ENCODE measurements at regions not wholly inside any gene's neighbourhood (a gene's known extent, or its start where the extent isn't known, plus 50 kb on each side); places are given as distances from the start of the nearest gene placed in this dataset.

DNA sequence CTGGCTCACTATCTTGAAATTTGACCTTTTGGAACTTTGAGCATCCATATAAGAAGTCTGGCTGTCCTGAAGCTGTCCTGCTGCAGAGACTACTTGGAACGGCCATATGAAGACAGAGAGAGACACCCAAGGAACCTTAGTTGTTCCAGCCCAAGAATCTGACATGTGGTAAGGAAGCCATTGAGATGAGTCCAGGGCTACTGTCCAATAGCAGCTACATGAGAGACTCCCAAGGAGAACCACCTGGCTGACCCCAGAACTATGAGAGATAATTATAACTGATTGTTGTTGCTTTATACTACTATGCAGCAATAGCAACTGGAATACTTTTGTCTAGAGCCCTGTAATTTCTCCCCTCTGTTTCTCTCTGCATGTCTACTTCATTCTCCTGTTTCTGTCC is 234.3 kb upstream of the TANK start:
- TF ChIP-seq CEBPB (IDR thresholded peaks at IDR 0.05) (no peak), RAD21 (IDR thresholded peaks at IDR 0.05; ENCODE audit: low read depth) (no peak), EP300 (IDR thresholded peaks at IDR 0.05; ENCODE audit: borderline replicate concordance) (no peak), NFIC (IDR thresholded peaks at IDR 0.05) (no peak), TAF1 (IDR thresholded peaks at IDR 0.05; ENCODE audit: low read depth) (no peak), ZBTB7A (IDR thresholded peaks at IDR 0.05; ENCODE audit: low read depth) (no peak), YY1 (IDR thresholded peaks at IDR 0.05; ENCODE audit: low read depth) (no peak), CREB1 (IDR thresholded peaks at IDR 0.05; ENCODE audit: low read depth) (no peak), TEAD4 (IDR thresholded peaks at IDR 0.05) (no peak), TCF12 (IDR thresholded peaks at IDR 0.05; ENCODE audit: low read depth) (no peak), EGR1 (IDR thresholded peaks at IDR 0.05) (no peak)
- TF ChIP-seq, protein P1, sequence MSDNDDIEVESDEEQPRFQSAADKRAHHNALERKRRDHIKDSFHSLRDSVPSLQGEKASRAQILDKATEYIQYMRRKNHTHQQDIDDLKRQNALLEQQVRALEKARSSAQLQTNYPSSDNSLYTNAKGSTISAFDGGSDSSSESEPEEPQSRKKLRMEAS (IDR thresholded peaks at IDR 0.05), result no peak
- TF ChIP-seq, protein P2, sequence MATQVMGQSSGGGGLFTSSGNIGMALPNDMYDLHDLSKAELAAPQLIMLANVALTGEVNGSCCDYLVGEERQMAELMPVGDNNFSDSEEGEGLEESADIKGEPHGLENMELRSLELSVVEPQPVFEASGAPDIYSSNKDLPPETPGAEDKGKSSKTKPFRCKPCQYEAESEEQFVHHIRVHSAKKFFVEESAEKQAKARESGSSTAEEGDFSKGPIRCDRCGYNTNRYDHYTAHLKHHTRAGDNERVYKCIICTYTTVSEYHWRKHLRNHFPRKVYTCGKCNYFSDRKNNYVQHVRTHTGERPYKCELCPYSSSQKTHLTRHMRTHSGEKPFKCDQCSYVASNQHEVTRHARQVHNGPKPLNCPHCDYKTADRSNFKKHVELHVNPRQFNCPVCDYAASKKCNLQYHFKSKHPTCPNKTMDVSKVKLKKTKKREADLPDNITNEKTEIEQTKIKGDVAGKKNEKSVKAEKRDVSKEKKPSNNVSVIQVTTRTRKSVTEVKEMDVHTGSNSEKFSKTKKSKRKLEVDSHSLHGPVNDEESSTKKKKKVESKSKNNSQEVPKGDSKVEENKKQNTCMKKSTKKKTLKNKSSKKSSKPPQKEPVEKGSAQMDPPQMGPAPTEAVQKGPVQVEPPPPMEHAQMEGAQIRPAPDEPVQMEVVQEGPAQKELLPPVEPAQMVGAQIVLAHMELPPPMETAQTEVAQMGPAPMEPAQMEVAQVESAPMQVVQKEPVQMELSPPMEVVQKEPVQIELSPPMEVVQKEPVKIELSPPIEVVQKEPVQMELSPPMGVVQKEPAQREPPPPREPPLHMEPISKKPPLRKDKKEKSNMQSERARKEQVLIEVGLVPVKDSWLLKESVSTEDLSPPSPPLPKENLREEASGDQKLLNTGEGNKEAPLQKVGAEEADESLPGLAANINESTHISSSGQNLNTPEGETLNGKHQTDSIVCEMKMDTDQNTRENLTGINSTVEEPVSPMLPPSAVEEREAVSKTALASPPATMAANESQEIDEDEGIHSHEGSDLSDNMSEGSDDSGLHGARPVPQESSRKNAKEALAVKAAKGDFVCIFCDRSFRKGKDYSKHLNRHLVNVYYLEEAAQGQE (IDR thresholded peaks at IDR 0.05; ENCODE audit: low read depth), result no peak
- TF ChIP-seq, protein P3, sequence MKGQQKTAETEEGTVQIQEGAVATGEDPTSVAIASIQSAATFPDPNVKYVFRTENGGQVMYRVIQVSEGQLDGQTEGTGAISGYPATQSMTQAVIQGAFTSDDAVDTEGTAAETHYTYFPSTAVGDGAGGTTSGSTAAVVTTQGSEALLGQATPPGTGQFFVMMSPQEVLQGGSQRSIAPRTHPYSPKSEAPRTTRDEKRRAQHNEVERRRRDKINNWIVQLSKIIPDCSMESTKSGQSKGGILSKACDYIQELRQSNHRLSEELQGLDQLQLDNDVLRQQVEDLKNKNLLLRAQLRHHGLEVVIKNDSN (IDR thresholded peaks at IDR 0.05), result no peak

Data from Ishikawa (cell line).